Keratinocyte (primary cell): ENCODE measurements at regions not wholly inside any gene's neighbourhood (a gene's known extent, or its start where the extent isn't known, plus 50 kb on each side); places are given as distances from the start of the nearest gene placed in this dataset.

ENCODE experiments used
- DNase-seq: peaks from one replicate; pipeline ENCODE4 v3.0.0-alpha.2; 2011; ENCODE audit warnings: low read depth, missing footprints, low spot score
- FAIRE-seq: peaks from 2 replicates; lab custom pipeline; 2011; peaks lifted over from hg19 to GRCh38; lab: Jason Lieb, UNC
- H2AFZ ChIP-seq: 2 replicates; pipeline ENCODE4 v1.6.0; 2012; ENCODE audit warnings: low read length, control low read depth, inconsistent platforms; ENCODE audit not compliant: control insufficient read depth
- H3K27ac ChIP-seq: 2 replicates; pipeline ENCODE4 v1.5.1; 2011; ENCODE audit warnings: low read length; ENCODE audit not compliant: control insufficient read depth, insufficient read depth
- H3K27me3 ChIP-seq: 3 replicates; pipeline ENCODE4 v1.6.0; 2011; ENCODE audit warnings: low read length; ENCODE audit not compliant: control insufficient read depth, insufficient read depth; ENCODE audit errors: extremely low read depth
- H3K36me3 ChIP-seq, 2 experiments: 2 replicates in 1 of 2; 3 replicates in 1 of 2; pipeline ENCODE4 v1.5.1; 2011; ENCODE audit warnings: low read length in 2 of 2, mild to moderate bottlenecking in 1 of 2; ENCODE audit not compliant: control insufficient read depth in 2 of 2, insufficient read depth in 2 of 2; ENCODE audit errors: extremely low read depth in 1 of 2
- H3K4me1 ChIP-seq: 3 replicates; pipeline ENCODE4 v1.5.1; 2011; ENCODE audit warnings: low read length; ENCODE audit not compliant: control insufficient read depth, insufficient read depth; ENCODE audit errors: extremely low read depth
- H3K4me2 ChIP-seq: 3 replicates; pipeline ENCODE4 v1.6.0; 2011; ENCODE audit warnings: low read depth, low read length; ENCODE audit not compliant: control insufficient read depth, insufficient read depth; ENCODE audit errors: extremely low read depth
- H3K4me3 ChIP-seq, 3 experiments: fragments of 200-600 bp in 1 of 3; sonication (generic) in 1 of 3; 2 replicates in 2 of 3; 3 replicates in 1 of 3; pipeline ENCODE4 v1.5.1; 2011 to 2016; ENCODE audit warnings: low read length in 3 of 3, mild to moderate bottlenecking in 3 of 3, control low read depth in 2 of 3, inconsistent platforms in 1 of 3, low read depth in 1 of 3, mixed read lengths in 1 of 3, mixed run types in 1 of 3, moderate library complexity in 1 of 3; ENCODE audit not compliant: control insufficient read depth in 2 of 3, insufficient read depth in 2 of 3; ENCODE audit errors: extremely low read depth in 1 of 3
- H3K79me2 ChIP-seq: 2 replicates; pipeline ENCODE4 v1.6.0; 2012; ENCODE audit warnings: low read length; ENCODE audit not compliant: control insufficient read depth, insufficient read depth
- H3K9ac ChIP-seq: 3 replicates; pipeline ENCODE4 v1.6.0; 2011; ENCODE audit warnings: low read length; ENCODE audit not compliant: control insufficient read depth, insufficient read depth; ENCODE audit errors: extremely low read depth
- H3K9me1 ChIP-seq: 3 replicates; pipeline ENCODE4 v1.6.0; 2011; ENCODE audit warnings: low read length; ENCODE audit not compliant: control insufficient read depth, insufficient read depth; ENCODE audit errors: extremely low read depth
- H3K9me3 ChIP-seq: 2 replicates; pipeline ENCODE4 v1.5.1; 2012; ENCODE audit warnings: low read depth, low read length; ENCODE audit not compliant: control insufficient read depth
- H4K20me1 ChIP-seq: 3 replicates; pipeline ENCODE4 v1.6.0; 2011; ENCODE audit warnings: low read length; ENCODE audit not compliant: control insufficient read depth, insufficient read depth; ENCODE audit errors: extremely low read depth
- CTCF ChIP-seq, 3 experiments: IDR thresholded peaks in 1 of 3; conservative IDR thresholded peaks in 1 of 3; optimal IDR thresholded peaks in 1 of 3; 2 replicates in 2 of 3; 3 replicates in 1 of 3; pipeline versions ENCODE3 to v1.5.1; 2011; ENCODE audit warnings: low read length in 3 of 3, mild to moderate bottlenecking in 3 of 3, moderate library complexity in 2 of 3, control low read depth in 1 of 3, inconsistent platforms in 1 of 3; ENCODE audit not compliant: insufficient read depth in 2 of 3; ENCODE audit errors: extremely low read depth in 1 of 3
- EZH2 ChIP-seq: IDR thresholded peaks from one replicate; pipeline ENCODE4 v1.6.1; 2012; ENCODE audit warnings: inconsistent platforms, mild to moderate bottlenecking, low read length, moderate library complexity
- dilution Hi-C: fragments of 300-500 bp; cut with MboI; formaldehyde crosslinking; loops from one replicate; pipeline ENCODE4 v1.7.0; 2020; ENCODE audit warnings: low sequenced_read_pairs; ENCODE audit not compliant: extremely low pct_ligation_motif_present

GRCh38 chr5:91562922-91563321 is 179.8 kb upstream of the ARRDC3 start:
- Histone ChIP-seq H3K4me1 (no peaks in the 10 kb centered on the region), H4K20me1 (no peaks in the 10 kb centered on the region), H3K79me2 (no peaks in the 10 kb centered on the region), H3K9me3 (no peaks in the 10 kb centered on the region), H3K9ac (no peak overlapping the region), H3K9me1 (no peaks in the 10 kb centered on the region), H3K27me3 (no peaks in the 10 kb centered on the region), H3K4me3 (no peak overlapping the region), H3K36me3 (no peaks in the 10 kb centered on the region), H2AFZ (no peak overlapping the region), H3K27ac (no peak overlapping the region), H3K4me2 (no peak overlapping the region)
- FAIRE-seq = no peak
- TF ChIP-seq EZH2 (no peak), CTCF (optimal IDR thresholded peaks at IDR 0.05 in 1 of 3, IDR thresholded peaks at IDR 0.05 in 1 of 3, conservative IDR thresholded peaks at IDR 0.05 in 1 of 3; ENCODE audit: extremely low read depth in 1 of 3, insufficient read depth in 2 of 3, low read length in 3 of 3) (no peak)
- dilution Hi-C loops = no loop called here
- no peak for DNase-seq

GRCh38 chr5:91541696-91542095 is 158.6 kb upstream of the ARRDC3 start:
- Histone ChIP-seq H3K9me3 (no peaks in the 10 kb centered on the region), H3K9ac (no peak overlapping the region), H3K27ac (no peak overlapping the region), H4K20me1 (no peaks in the 10 kb centered on the region), H3K27me3 (no peaks in the 10 kb centered on the region), H3K4me2 (no peak overlapping the region), H3K79me2 (no peaks in the 10 kb centered on the region), H3K9me1 (no peaks in the 10 kb centered on the region), H2AFZ (no peak overlapping the region), H3K36me3 (no peaks in the 10 kb centered on the region), H3K4me3 (no peak overlapping the region), H3K4me1 (no peaks in the 10 kb centered on the region)
- dilution Hi-C loops = no loop called here
- FAIRE-seq (no peak), DNase-seq (no peak)
- TF ChIP-seq CTCF (optimal IDR thresholded peaks at IDR 0.05 in 1 of 3, IDR thresholded peaks at IDR 0.05 in 1 of 3, conservative IDR thresholded peaks at IDR 0.05 in 1 of 3; ENCODE audit: extremely low read depth in 1 of 3, insufficient read depth in 2 of 3, low read length in 3 of 3) (no peak), EZH2 (no peak)
